Spleen (tissue), 11 donors: ENCODE measurements at regions not wholly inside any gene's neighbourhood (a gene's known extent, or its start where the extent isn't known, plus 50 kb on each side); places are given as distances from the start of the nearest gene placed in this dataset.

ENCODE experiments used
- DNase-seq: peaks from one replicate; pipeline ENCODE4 v3.0.0-alpha.2; 2020
- H3K27ac ChIP-seq, 8 donors: fragments of 200-600 bp; sonication (generic) in 7 of 8; 1 replicate in 4 of 8; 2 replicates in 4 of 8; pipeline versions ENCODE4 v1.5.0 to v1.8.0; 2016 to 2021; ENCODE audit warnings: inconsistent platforms in 4 of 8, mild to moderate bottlenecking in 4 of 8, moderate library complexity in 1 of 8
- H3K27me3 ChIP-seq, 7 donors: fragments of 200-600 bp; sonication (generic) in 6 of 7; replicated peaks in 1 of 7; 1 replicate in 4 of 7; 2 replicates in 3 of 7; pipeline versions ENCODE4 v1.5.0 to v1.8.0; 2016 to 2021; ENCODE audit warnings: inconsistent platforms in 3 of 7, mild to moderate bottlenecking in 1 of 7
- H3K36me3 ChIP-seq, 6 donors: fragments of 200-600 bp; sonication (generic) in 5 of 6; 1 replicate in 4 of 6; 2 replicates in 2 of 6; pipeline versions ENCODE4 v1.5.0 to v1.8.0; 2016 to 2021; ENCODE audit warnings: inconsistent platforms in 2 of 6
- H3K4me1 ChIP-seq, 6 donors: fragments of 200-600 bp; sonication (generic) in 5 of 6; 1 replicate in 3 of 6; 2 replicates in 3 of 6; pipeline versions ENCODE4 v1.5.0 to v1.8.0; 2016 to 2021; ENCODE audit warnings: inconsistent platforms in 3 of 6
- H3K4me3 ChIP-seq, 8 donors: fragments of 200-600 bp; sonication (generic) in 7 of 8; 1 replicate in 4 of 8; 2 replicates in 4 of 8; pipeline versions ENCODE4 v1.5.0 to v1.8.0; 2016 to 2021; ENCODE audit warnings: inconsistent platforms in 4 of 8, mild to moderate bottlenecking in 4 of 8, moderate library complexity in 2 of 8
- H3K9me3 ChIP-seq, 8 donors: fragments of 200-600 bp; sonication (generic) in 7 of 8; 1 replicate in 4 of 8; 2 replicates in 4 of 8; pipeline versions ENCODE4 v1.5.0 to v1.8.0; 2016 to 2021; ENCODE audit warnings: inconsistent platforms in 4 of 8
- CTCF ChIP-seq, 11 experiments: fragments of 200-600 bp in 7 of 11; fragments of 450-650 bp in 4 of 11; sonication (generic) in 4 of 11; IDR thresholded peaks in 8 of 11; conservative IDR thresholded peaks in 3 of 11; 1 replicate in 7 of 11; 2 replicates in 4 of 11; pipeline versions ENCODE4 v1.4.0 to v1.8.0; 2016 to 2021; ENCODE audit warnings: antibody characterized with exemption in 11 of 11, inconsistent platforms in 4 of 11, mild to moderate bottlenecking in 1 of 11
- POLR2A ChIP-seq, 3 donors: fragments of 450-650 bp; IDR thresholded peaks; one replicate each; pipeline ENCODE4 v1.5.1; 2017; ENCODE audit warnings: antibody characterized with exemption in 3 of 3, mild to moderate bottlenecking in 1 of 3
- POLR2AphosphoS5 ChIP-seq, 3 donors: sonication (generic); formaldehyde crosslinking; IDR thresholded peaks; one replicate each; pipeline ENCODE4 v1.5.1; 2017; ENCODE audit warnings: antibody characterized with exemption in 3 of 3
- WGBS, 5 donors: extraction: QIAGEN DNeasy Blood & Tissue Kit in 3 of 5; methylation state at CpG; one replicate each; pipeline versions ENCODE4 v1.1.5 to v1.1.7; 2013 to 2018; 5-methylcytosine and 5-hydroxymethylcytosine counted together
- intact Hi-C: fragments of 100-400 bp; cut with DNase I; formaldehyde crosslinking; loops from one replicate; pipeline ENCODE4 v1.15.0; 2023; ENCODE audit warnings: low total_unique reads
- donor health status: healthy with polysubstance abuse.
- donor health status: DM: no; HTN: no; CAD: no; lungs with moderate emphysema.
- donor health status: DM: no; HTN: no; CAD: no.
- donor health status: Bipolar disorder and iron deficiency.
- donor health status: healthy.
- donor health status: DM: no; HTN: no; CAD: no.
- donor health status: DM: yes; HTN: yes; CAD: no.

GRCh38 chr14:106051796-106052195 is 525.4 kb downstream of the TMEM121 start:
- Histone ChIP-seq H3K36me3 (no peaks in the 10 kb centered on the region), H3K4me3 (no peak overlapping the region), H3K4me1 (no peaks in the 10 kb centered on the region), H3K27me3 (no peaks in the 10 kb centered on the region), H3K9me3 (no peaks in the 10 kb centered on the region), H3K27ac (no peak overlapping the region)
- DNase-seq: no peak
- intact Hi-C loops: no loop called here
- TF ChIP-seq POLR2AphosphoS5 (IDR thresholded peaks at IDR 0.05) (no peak), CTCF (IDR thresholded peaks at IDR 0.05 in 8 of 11, conservative IDR thresholded peaks at IDR 0.05 in 3 of 11) (no peak), POLR2A (IDR thresholded peaks at IDR 0.05) (no peak)
- WGBS, 5 donors: 66 to 80% (median 74%) methylated on average over 2 of the region's 2 CpGs

GRCh38 chr14:106055289-106055688 is 528.9 kb downstream of the TMEM121 start:
- DNase-seq: no peak
- WGBS, 5 donors: 32 to 59% (median 50%) methylated on average over 4 to 6 of the region's 6 CpGs
- no peak overlapping the region for H3K27ac ChIP-seq

GRCh38 chr14:106058342-106058741 is 532.0 kb downstream of the TMEM121 start:
- 64 to 78% (median 66%) methylated on average over 8 of the region's 8 CpGs for WGBS, 5 donors
- TF ChIP-seq POLR2AphosphoS5 (IDR thresholded peaks at IDR 0.05) (no peak), CTCF (IDR thresholded peaks at IDR 0.05 in 8 of 11, conservative IDR thresholded peaks at IDR 0.05 in 3 of 11) (no peak), POLR2A (IDR thresholded peaks at IDR 0.05) (no peak)
- peaks cover 0 to 5% (median 0%) of the 10 kb centered on the region in 6 donors for H3K4me1 ChIP-seq
- no peaks in the 10 kb centered on the region for H3K9me3 ChIP-seq
- intact Hi-C loops: no loop called here
- H3K27me3 ChIP-seq: peaks cover 0 to 6% (median 0%) of the 10 kb centered on the region in 7 donors
- no peak overlapping the region for H3K27ac ChIP-seq
- H3K36me3 ChIP-seq: no peaks in the 10 kb centered on the region
- DNase-seq: no peak
- no peak overlapping the region for H3K4me3 ChIP-seq

More at GRCh38 chr14:106055289-106055688, 528.9 kb downstream of the TMEM121 start:
- Histone ChIP-seq H3K4me1 (no peaks in the 10 kb centered on the region), H3K4me3 (no peak overlapping the region), H3K27me3 (no peaks in the 10 kb centered on the region), H3K36me3 (no peaks in the 10 kb centered on the region), H3K9me3 (no peaks in the 10 kb centered on the region)
- TF ChIP-seq POLR2A (IDR thresholded peaks at IDR 0.05) (no peak), CTCF (IDR thresholded peaks at IDR 0.05 in 8 of 11, conservative IDR thresholded peaks at IDR 0.05 in 3 of 11) (no peak), POLR2AphosphoS5 (IDR thresholded peaks at IDR 0.05) (no peak)
- intact Hi-C loops: no loop called here

- intact Hi-C loops: no loop called here
- DNase-seq: no peak
- H3K9me3 ChIP-seq: no peaks in the 10 kb centered on the region
- H3K27me3 ChIP-seq: peaks cover 0 to 7% (median 0%) of the 10 kb centered on the region in 7 donors
- peaks cover 0 to 5% (median 0%) of the 10 kb centered on the region in 6 donors for H3K4me1 ChIP-seq
- 70 to 84% (median 76%) methylated on average over 3 of the region's 3 CpGs for WGBS, 5 donors
- no peak overlapping the region for H3K27ac ChIP-seq
- TF ChIP-seq POLR2AphosphoS5 (IDR thresholded peaks at IDR 0.05): no peak
- no peak for TF ChIP-seq CTCF (IDR thresholded peaks at IDR 0.05 in 8 of 11, conservative IDR thresholded peaks at IDR 0.05 in 3 of 11)
- no peak for TF ChIP-seq POLR2A (IDR thresholded peaks at IDR 0.05)
- no peak overlapping the region for H3K4me3 ChIP-seq
- H3K36me3 ChIP-seq: no peaks in the 10 kb centered on the region
Measured at GRCh38 chr14:106060276-106060975, 534.0 kb downstream of the TMEM121 start.
